ENCODE measurements at regions not wholly inside any gene's neighbourhood (a gene's known extent, or its start where the extent isn't known, plus 50 kb on each side); places are given as distances from the start of the nearest gene placed in this dataset.
A peak's percentile ranks its signal among the peaks of the same experiment; 100 is the strongest.

GRCh38 chr7:65317372-65317771 lies 56.3 kb upstream of the ZNF92 start:
- TF ChIP-seq, protein P1, sequence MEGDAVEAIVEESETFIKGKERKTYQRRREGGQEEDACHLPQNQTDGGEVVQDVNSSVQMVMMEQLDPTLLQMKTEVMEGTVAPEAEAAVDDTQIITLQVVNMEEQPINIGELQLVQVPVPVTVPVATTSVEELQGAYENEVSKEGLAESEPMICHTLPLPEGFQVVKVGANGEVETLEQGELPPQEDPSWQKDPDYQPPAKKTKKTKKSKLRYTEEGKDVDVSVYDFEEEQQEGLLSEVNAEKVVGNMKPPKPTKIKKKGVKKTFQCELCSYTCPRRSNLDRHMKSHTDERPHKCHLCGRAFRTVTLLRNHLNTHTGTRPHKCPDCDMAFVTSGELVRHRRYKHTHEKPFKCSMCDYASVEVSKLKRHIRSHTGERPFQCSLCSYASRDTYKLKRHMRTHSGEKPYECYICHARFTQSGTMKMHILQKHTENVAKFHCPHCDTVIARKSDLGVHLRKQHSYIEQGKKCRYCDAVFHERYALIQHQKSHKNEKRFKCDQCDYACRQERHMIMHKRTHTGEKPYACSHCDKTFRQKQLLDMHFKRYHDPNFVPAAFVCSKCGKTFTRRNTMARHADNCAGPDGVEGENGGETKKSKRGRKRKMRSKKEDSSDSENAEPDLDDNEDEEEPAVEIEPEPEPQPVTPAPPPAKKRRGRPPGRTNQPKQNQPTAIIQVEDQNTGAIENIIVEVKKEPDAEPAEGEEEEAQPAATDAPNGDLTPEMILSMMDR (IDR thresholded peaks at IDR 0.05; ENCODE audit: low read length, missing control alignments) = no peak
- no peak for DNase-seq (ENCODE audit: low read depth)
- H3K4me3 ChIP-seq (replicated peaks; ENCODE audit: low read depth, low read length) = no peak overlapping the region

- no peak for DNase-seq (ENCODE audit: low read depth)
- no peak overlapping the region for H3K4me3 ChIP-seq (replicated peaks; ENCODE audit: low read depth, low read length)
- TF ChIP-seq, protein P1 (IDR thresholded peaks at IDR 0.05; ENCODE audit: low read length, missing control alignments) = no peak
Observed at GRCh38 chr7:65310761-65311160, 62.9 kb upstream of the ZNF92 start.

DNA sequence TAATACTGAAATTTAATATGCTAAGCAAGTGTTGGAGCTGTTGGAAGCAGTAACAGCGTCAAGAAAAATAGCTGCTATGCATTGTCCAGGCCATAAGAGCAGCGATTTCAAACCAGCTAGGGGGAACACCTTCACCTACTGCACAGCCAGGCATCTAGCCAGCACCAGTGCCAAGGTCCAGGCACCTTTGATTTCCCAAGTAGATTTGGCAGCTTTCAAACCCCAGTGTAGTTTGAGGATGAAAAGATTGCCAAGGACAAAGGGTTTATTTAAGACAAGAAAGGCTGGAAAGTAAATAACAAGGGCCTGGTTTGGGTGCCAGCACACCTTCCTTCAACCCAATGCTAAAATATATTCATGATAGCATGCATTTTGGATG lies 65.4 kb upstream of the ZNF92 start:
- DNase-seq (ENCODE audit: low read depth) = no peak
- H3K4me3 ChIP-seq (replicated peaks; ENCODE audit: low read depth, low read length) = no peak overlapping the region
- TF ChIP-seq, protein P1 (IDR thresholded peaks at IDR 0.05; ENCODE audit: low read length, missing control alignments) = no peak

DNA sequence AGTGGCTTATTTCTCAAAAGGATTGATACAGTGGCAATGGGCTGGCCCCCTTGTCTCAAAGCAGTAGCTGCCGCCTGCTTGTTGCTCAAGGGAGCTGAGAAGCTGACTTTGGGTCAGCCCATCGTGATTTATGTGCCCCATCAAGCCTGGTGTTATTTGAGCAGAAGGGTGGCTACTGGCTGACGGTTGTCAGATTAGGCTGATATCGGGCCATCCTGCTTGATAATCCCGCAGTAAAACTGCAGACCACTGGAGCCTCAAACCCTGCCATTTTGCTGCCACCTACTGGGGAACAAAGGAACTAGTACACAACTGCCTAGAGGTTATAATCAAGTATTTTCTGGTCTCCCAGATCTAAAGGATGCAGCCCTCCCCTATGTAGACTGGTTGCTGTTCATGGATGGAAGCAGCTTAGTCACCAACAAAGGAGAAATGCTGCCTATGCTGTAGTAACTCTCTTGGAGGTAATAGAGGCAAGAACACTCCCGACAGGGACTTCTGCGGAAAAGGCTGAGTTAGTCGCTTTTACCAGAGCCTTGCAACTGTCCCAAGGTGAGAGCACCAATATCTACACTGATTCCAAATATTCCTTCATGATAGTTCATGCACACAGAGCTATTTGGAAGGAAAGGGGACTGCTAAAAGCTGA lies 65.9 kb upstream of the ZNF92 start:
- H3K4me3 ChIP-seq (replicated peaks; ENCODE audit: low read depth, low read length) = no peak overlapping the region
- DNase-seq (ENCODE audit: low read depth) = peak; percentile 72
- TF ChIP-seq, protein P1 (IDR thresholded peaks at IDR 0.05; ENCODE audit: low read length, missing control alignments) = peak; percentile 88

DNA sequence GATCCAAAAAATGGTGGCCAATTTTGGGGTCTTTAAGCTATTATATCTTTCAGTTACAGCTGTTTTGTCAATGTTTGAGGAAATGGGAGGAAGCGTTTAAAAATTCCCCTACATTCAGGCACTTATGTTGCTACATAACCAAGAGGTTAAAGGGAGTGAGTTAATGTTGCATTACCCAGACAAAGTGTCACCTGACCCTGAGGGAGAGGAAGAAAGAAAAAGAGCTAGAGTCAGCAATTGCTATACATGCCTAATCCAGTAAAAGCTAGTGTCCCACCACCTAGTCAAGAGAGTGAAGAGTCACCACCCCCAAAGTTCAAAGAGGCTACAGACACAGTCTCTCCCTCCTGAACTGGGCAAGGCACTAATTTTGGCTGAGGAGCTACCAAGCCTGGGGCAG lies 69.5 kb upstream of the ZNF92 start:
- TF ChIP-seq, protein P1 (IDR thresholded peaks at IDR 0.05; ENCODE audit: low read length, missing control alignments) = no peak
- DNase-seq (ENCODE audit: low read depth) = no peak
- H3K4me3 ChIP-seq (replicated peaks; ENCODE audit: low read depth, low read length) = no peak overlapping the region

DNA sequence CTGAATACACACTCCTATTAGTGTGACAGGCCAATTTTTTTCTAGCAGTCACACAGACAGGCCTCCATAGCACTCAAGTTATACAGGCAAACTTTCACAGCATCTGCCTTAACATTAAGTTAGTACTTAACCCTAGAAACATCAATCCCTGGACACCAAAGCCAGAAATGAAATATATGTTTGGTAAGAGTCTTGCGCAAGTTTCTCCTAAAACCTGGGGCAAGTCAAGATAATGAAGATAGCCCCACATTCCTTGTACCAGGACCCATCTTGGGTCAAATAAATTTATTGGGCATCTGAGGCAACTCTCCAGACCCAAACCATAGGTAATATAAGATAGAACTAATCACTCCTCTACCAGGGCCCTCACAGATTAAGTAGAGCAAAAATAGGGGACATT lies 70.8 kb upstream of the ZNF92 start:
- DNase-seq (ENCODE audit: low read depth) = no peak
- H3K4me3 ChIP-seq (replicated peaks; ENCODE audit: low read depth, low read length) = no peak overlapping the region
- TF ChIP-seq, protein P1 (IDR thresholded peaks at IDR 0.05; ENCODE audit: low read length, missing control alignments) = no peak

- TF ChIP-seq, protein P1 (IDR thresholded peaks at IDR 0.05; ENCODE audit: low read length, missing control alignments) = no peak
- no peak overlapping the region for H3K4me3 ChIP-seq (replicated peaks; ENCODE audit: low read depth, low read length)
- DNase-seq (ENCODE audit: low read depth) = no peak
Observed at GRCh38 chr7:65301007-65301406, 72.6 kb upstream of the ZNF92 start.
